Stimulated activated CD8-positive, alpha-beta memory T cell treated with anti-CD3 and anti-CD28 coated beads, Interleukin-12 subunit alpha, Interleukin-12 subunit beta, amount 100 ng/mL, for 24 hours (primary cell): ENCODE measurements at regions not wholly inside any gene's neighbourhood (a gene's known extent, or its start where the extent isn't known, plus 50 kb on each side); places are given as distances from the start of the nearest gene placed in this dataset.
"Not testable (repeated sequence)": the region's sequence is repeated elsewhere in the genome, so short reads cannot be mapped to it uniquely, and the experiment has no call there.

Experiments used
- DNase-seq: peaks from one replicate; pipeline ENCODE4 v3.0.0-alpha.2; 2020; ENCODE audit errors: extremely low read depth

GRCh38 chr18:8499810-8500675 is 109.2 kb upstream of the RAB12 start:
- DNase-seq: no peak

- no peak for DNase-seq
These were observed 108.2 kb upstream of the RAB12 start for GRCh38 chr18:8501044-8501443.

GRCh38 chr18:8503248-8503647 is 106.0 kb upstream of the RAB12 start:
- no peak for DNase-seq

- no peak for DNase-seq
These were observed 104.8 kb upstream of the RAB12 start for GRCh38 chr18:8504424-8504823.

GRCh38 chr18:8504880-8505435 is 104.3 kb upstream of the RAB12 start:
- no peak for DNase-seq

- no peak for DNase-seq
These were observed 102.8 kb upstream of the RAB12 start for GRCh38 chr18:8506251-8507049.

- no peak for DNase-seq
These were observed 101.9 kb upstream of the RAB12 start for GRCh38 chr18:8507361-8507760.

- no peak for DNase-seq
These were observed 101.1 kb upstream of the RAB12 start for GRCh38 chr18:8507915-8508705.

- DNase-seq: no peak
These were observed 96.0 kb upstream of the RAB12 start for GRCh38 chr18:8513249-8513648.

- no peak for DNase-seq
These were observed 94.8 kb upstream of the RAB12 start for GRCh38 chr18:8514409-8514808.

GRCh38 chr18:8515142-8515865 is 93.9 kb upstream of the RAB12 start:
- no peak for DNase-seq

- DNase-seq: no peak
These were observed 92.6 kb upstream of the RAB12 start for GRCh38 chr18:8516371-8517250.

- DNase-seq: no peak
These were observed 92.0 kb upstream of the RAB12 start for GRCh38 chr18:8517276-8517675.

GRCh38 chr18:8519102-8519501 is 90.1 kb upstream of the RAB12 start:
- DNase-seq: no peak

- no peak for DNase-seq
These were observed 89.0 kb upstream of the RAB12 start for GRCh38 chr18:8520266-8520665.

- no peak for DNase-seq
These were observed 86.5 kb upstream of the RAB12 start for GRCh38 chr18:8522756-8523155.

- DNase-seq: no peak
These were observed 83.5 kb upstream of the RAB12 start for GRCh38 chr18:8525692-8526091.

GRCh38 chr18:8526332-8526731 is 82.9 kb upstream of the RAB12 start:
- DNase-seq: no peak

- DNase-seq: no peak
These were observed 79.6 kb upstream of the RAB12 start for GRCh38 chr18:8529609-8530008.

GRCh38 chr18:8531084-8531483 is 78.2 kb upstream of the RAB12 start:
- not testable (repeated sequence) for DNase-seq
